ENCODE measurements at regions not wholly inside any gene's neighbourhood (a gene's known extent, or its start where the extent isn't known, plus 50 kb on each side); places are given as distances from the start of the nearest gene placed in this dataset.

- TF ChIP-seq CTCF (conservative IDR thresholded peaks at IDR 0.05) (no peak), ZFX (IDR thresholded peaks at IDR 0.05) (no peak)
Observed at GRCh38 chr6:123716506-123716905, 79.8 kb upstream of the TRDN start.
